Esophagus muscularis mucosa (tissue), 4 donors: ENCODE measurements at regions not wholly inside any gene's neighbourhood (a gene's known extent, or its start where the extent isn't known, plus 50 kb on each side); places are given as distances from the start of the nearest gene placed in this dataset.

Experiments
- DNase-seq: peaks from one replicate; pipeline ENCODE4 v3.0.0-alpha.2; 2017; ENCODE audit errors: extremely low spot score
- H3K27ac ChIP-seq, 4 donors: fragments of 200-600 bp; sonication (generic); replicated peaks in 1 of 4; 1 replicate in 3 of 4; 2 replicates in 1 of 4; pipeline ENCODE4 v1.5.1; 2016 to 2019; ENCODE audit warnings: mild to moderate bottlenecking in 1 of 4
- H3K27me3 ChIP-seq, 4 donors: fragments of 200-600 bp; sonication (generic); one replicate each; pipeline versions ENCODE4 v1.5.1 to v1.6.0; 2016 to 2019
- H3K36me3 ChIP-seq, 4 donors: fragments of 200-600 bp; sonication (generic); one replicate each; pipeline ENCODE4 v1.5.1; 2016 to 2019
- H3K4me1 ChIP-seq, 4 donors: fragments of 200-600 bp; sonication (generic); one replicate each; pipeline ENCODE4 v1.5.1; 2016 to 2019
- H3K4me3 ChIP-seq, 4 donors: fragments of 200-600 bp; sonication (generic); 1 replicate in 2 of 4; 2 replicates in 2 of 4; pipeline ENCODE4 v1.5.1; 2016 to 2019; ENCODE audit warnings: mild to moderate bottlenecking in 4 of 4, moderate library complexity in 1 of 4
- H3K9me3 ChIP-seq, 4 donors: fragments of 200-600 bp; sonication (generic); 1 replicate in 3 of 4; 2 replicates in 1 of 4; pipeline ENCODE4 v1.5.1; 2016 to 2019
- EP300 ChIP-seq: sonication (generic); formaldehyde crosslinking; IDR thresholded peaks from one replicate; pipeline ENCODE4 v1.6.1; 2017; ENCODE audit warnings: antibody characterized with exemption
- POLR2A ChIP-seq: fragments of 450-650 bp; IDR thresholded peaks from one replicate; pipeline ENCODE4 v1.6.1; 2017; ENCODE audit warnings: antibody characterized with exemption, moderate library complexity, mild to moderate bottlenecking, low read depth
- POLR2AphosphoS5 ChIP-seq, 2 donors: sonication (generic); formaldehyde crosslinking; IDR thresholded peaks; one replicate each; pipeline ENCODE4 v1.6.1; 2017; ENCODE audit warnings: antibody characterized with exemption in 2 of 2
- WGBS: methylation state at CpG from one replicate; pipeline ENCODE4 v1.1.5; 2018; 5-methylcytosine and 5-hydroxymethylcytosine counted together
- intact Hi-C: fragments of 100-400 bp; cut with DNase I; formaldehyde crosslinking; loops from one replicate; pipeline ENCODE4 v1.15.1; 2023
- TF ChIP-seq, protein P1 (sequence below), 3 experiments: fragments of 200-600 bp in 2 of 3; fragments of 450-650 bp in 1 of 3; sonication (generic) in 2 of 3; IDR thresholded peaks; one replicate each; pipeline ENCODE4 v1.5.1; 2017 to 2019; ENCODE audit warnings: antibody characterized with exemption in 3 of 3, mild to moderate bottlenecking in 2 of 3, moderate library complexity in 1 of 3

DNA sequence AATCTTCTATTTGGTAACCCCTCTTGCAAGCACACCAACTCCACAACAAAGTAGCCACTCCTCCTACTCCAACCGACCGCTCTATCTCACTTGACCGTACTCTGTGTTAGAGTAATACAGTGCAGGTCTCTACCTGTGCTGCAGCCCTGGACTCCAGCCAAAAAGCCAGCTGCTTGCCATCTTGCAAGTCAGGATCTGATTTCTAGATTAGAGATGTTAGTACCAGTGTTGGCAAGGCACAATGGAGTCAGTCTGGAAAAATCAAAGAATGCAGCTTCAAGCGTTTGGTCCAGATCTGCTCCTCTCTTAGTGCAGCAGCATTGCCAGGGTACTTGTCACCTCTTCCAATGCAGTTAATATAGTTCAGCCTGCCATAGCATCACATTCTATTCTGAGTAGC lies 477.6 kb downstream of the ZSWIM6 start:
- 86% methylated on average over 4 of the region's 4 CpGs for WGBS
- intact Hi-C loops: loop anchor here (10.0 kb wide), 1 partner anchor 135 kb away; no protein-coding TSS in a partner anchor

DNA sequence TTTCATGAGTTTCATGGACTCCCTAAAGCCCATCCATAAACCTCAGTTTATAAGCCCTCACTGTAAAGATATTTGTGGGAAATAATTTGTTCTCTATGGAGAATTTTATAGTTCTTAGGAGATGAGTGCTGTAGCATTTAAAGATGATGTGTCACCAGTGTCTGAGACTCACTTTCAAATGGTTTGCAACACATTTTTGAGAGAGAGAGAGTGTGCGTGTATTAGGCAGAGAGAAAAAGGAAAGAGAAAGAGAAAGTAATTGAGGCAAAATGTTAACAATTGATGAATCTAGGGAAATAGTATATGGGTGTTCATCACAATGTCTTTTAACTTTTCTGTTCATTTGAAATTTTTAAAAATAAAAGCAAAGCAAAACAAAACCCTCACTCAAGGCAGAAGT lies 479.0 kb downstream of the ZSWIM6 start:
- Histone ChIP-seq H3K27ac (no peak overlapping the region), H3K36me3 (no peaks in the 10 kb centered on the region), H3K4me3 (no peak overlapping the region), H3K4me1 (no peaks in the 10 kb centered on the region), H3K9me3 (no peaks in the 10 kb centered on the region), H3K27me3 (no peaks in the 10 kb centered on the region)
- TF ChIP-seq, protein P1, sequence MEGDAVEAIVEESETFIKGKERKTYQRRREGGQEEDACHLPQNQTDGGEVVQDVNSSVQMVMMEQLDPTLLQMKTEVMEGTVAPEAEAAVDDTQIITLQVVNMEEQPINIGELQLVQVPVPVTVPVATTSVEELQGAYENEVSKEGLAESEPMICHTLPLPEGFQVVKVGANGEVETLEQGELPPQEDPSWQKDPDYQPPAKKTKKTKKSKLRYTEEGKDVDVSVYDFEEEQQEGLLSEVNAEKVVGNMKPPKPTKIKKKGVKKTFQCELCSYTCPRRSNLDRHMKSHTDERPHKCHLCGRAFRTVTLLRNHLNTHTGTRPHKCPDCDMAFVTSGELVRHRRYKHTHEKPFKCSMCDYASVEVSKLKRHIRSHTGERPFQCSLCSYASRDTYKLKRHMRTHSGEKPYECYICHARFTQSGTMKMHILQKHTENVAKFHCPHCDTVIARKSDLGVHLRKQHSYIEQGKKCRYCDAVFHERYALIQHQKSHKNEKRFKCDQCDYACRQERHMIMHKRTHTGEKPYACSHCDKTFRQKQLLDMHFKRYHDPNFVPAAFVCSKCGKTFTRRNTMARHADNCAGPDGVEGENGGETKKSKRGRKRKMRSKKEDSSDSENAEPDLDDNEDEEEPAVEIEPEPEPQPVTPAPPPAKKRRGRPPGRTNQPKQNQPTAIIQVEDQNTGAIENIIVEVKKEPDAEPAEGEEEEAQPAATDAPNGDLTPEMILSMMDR (IDR thresholded peaks at IDR 0.05): no peak
- TF ChIP-seq EP300: no peak
- TF ChIP-seq POLR2A: no peak
- no peak for TF ChIP-seq POLR2AphosphoS5 (IDR thresholded peaks at IDR 0.05)
- intact Hi-C loops: loop anchor here (10.0 kb wide), 1 partner anchor 136 kb away; no protein-coding TSS in a partner anchor
- 68% methylated on average over 1 of the region's 1 CpG for WGBS
- DNase-seq: no peak

More for the DNA sequence above, 477.6 kb downstream of the ZSWIM6 start:
- Histone ChIP-seq H3K4me3 (no peak overlapping the region), H3K36me3 (no peaks in the 10 kb centered on the region), H3K4me1 (no peaks in the 10 kb centered on the region), H3K9me3 (no peaks in the 10 kb centered on the region), H3K27ac (no peak overlapping the region), H3K27me3 (no peaks in the 10 kb centered on the region)
- TF ChIP-seq EP300: no peak
- TF ChIP-seq, protein P1 (IDR thresholded peaks at IDR 0.05): no peak
- no peak for TF ChIP-seq POLR2AphosphoS5 (IDR thresholded peaks at IDR 0.05)
- TF ChIP-seq POLR2A: no peak
- DNase-seq: peak; percentile 88

DNA sequence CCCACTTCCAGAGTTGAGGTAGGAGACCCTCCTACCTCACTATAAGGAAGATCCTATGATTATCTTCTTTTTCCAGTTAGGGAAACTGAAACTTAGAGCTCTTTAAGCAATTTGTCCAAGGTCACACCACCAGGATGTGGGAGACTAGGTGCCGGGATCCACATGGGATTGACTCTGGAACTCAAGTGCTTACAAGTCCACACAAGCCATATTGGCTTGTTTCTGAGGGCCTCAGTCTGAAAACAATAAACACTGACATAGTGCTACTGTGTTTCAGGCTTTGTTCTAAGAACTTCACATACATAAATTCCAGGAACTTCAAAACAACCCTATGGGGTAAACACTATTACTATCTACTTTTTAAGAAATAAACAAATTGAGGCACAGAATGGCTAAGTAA lies 481.3 kb downstream of the ZSWIM6 start:
- Histone ChIP-seq H3K4me3 (no peak overlapping the region), H3K36me3 (no peaks in the 10 kb centered on the region), H3K4me1 (peaks cover 0 to 14% (median 6%) of the 10 kb centered on the region in 4 donors), H3K27me3 (no peaks in the 10 kb centered on the region), H3K27ac (no peak overlapping the region), H3K9me3 (no peaks in the 10 kb centered on the region)
- 91% methylated on average over 1 of the region's 1 CpG for WGBS
- DNase-seq: peak; percentile 10
- intact Hi-C loops: loop anchor here (10.0 kb wide), 1 partner anchor 139 kb away; no protein-coding TSS in a partner anchor
- no peak for TF ChIP-seq POLR2AphosphoS5 (IDR thresholded peaks at IDR 0.05)
- no peak for TF ChIP-seq POLR2A
- TF ChIP-seq, protein P1 (IDR thresholded peaks at IDR 0.05): no peak
- no peak for TF ChIP-seq EP300

DNA sequence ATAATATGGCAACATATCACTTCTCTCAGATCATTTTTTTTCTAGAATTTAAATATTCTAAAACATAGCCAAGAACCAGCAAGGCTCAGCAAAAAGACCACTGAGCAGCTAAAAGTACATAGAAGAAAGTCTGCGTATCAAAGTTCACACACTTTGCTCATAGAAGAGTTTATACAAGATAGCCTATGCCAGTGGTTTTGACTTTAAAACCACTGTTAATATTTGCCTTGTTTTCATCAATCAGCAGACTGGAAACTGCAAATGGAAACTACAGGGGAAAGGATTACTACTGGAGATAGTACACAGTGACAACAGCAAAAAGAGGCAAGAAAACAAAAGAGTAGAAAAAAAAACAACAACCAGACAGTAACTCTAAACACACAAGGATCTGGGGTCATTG lies 483.3 kb downstream of the ZSWIM6 start:
- Histone ChIP-seq H3K9me3 (no peaks in the 10 kb centered on the region), H3K4me1 (peaks cover 0 to 14% (median 6%) of the 10 kb centered on the region in 4 donors), H3K27ac (no peak overlapping the region), H3K27me3 (no peaks in the 10 kb centered on the region), H3K4me3 (no peak overlapping the region), H3K36me3 (no peaks in the 10 kb centered on the region)
- intact Hi-C loops: loop anchor here (10.0 kb wide), 1 partner anchor 141 kb away; no protein-coding TSS in a partner anchor
- WGBS: 94% methylated on average over 1 of the region's 1 CpG
- no peak for TF ChIP-seq EP300
- DNase-seq: no peak

DNA sequence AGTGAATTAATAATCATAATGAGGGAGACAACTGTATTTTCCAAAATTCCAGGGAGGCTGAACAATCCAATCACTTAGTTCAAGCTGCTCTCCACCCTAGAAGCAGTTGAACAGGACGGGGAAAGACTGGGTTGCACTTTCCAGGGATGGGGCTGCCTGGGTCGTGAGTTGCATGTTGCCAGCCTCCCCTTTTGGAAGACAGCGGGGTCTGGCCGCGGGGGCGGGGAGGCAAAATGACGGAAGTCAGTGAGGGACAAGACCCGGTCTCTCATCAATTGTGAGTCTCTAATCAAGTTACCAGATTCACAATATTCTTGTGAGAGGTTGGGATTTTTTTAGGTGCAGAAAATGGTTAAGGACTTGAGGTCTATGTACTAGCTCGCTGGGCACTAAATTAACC lies 484.1 kb downstream of the ZSWIM6 start:
- Histone ChIP-seq H3K36me3 (no peaks in the 10 kb centered on the region), H3K27me3 (no peaks in the 10 kb centered on the region), H3K4me1 (peaks cover 0 to 14% (median 6%) of the 10 kb centered on the region in 4 donors), H3K4me3 (no peak overlapping the region), H3K27ac (no peak overlapping the region), H3K9me3 (no peaks in the 10 kb centered on the region)
- intact Hi-C loops: loop anchor here (10.0 kb wide), 1 partner anchor 141 kb away; no protein-coding TSS in a partner anchor
- WGBS: 78% methylated on average over 9 of the region's 9 CpGs
- no peak for TF ChIP-seq POLR2A
- TF ChIP-seq, protein P1 (IDR thresholded peaks at IDR 0.05): no peak
- no peak for TF ChIP-seq POLR2AphosphoS5 (IDR thresholded peaks at IDR 0.05)
- no peak for TF ChIP-seq EP300
- peak; percentile 57 for DNase-seq
